ENCODE measurements at regions not wholly inside any gene's neighbourhood (a gene's known extent, or its start where the extent isn't known, plus 50 kb on each side); places are given as distances from the start of the nearest gene placed in this dataset.
"Not testable (repeated sequence)": the region's sequence is repeated elsewhere in the genome, so short reads cannot be mapped to it uniquely, and the experiment has no call there.

GRCh38 chr5:94102849-94103248 lies 361.4 kb upstream of the POU5F2 start:
- no peak for DNase-seq

GRCh38 chr5:94097384-94097783 lies 356.0 kb upstream of the POU5F2 start:
- not testable (repeated sequence) for DNase-seq

GRCh38 chr5:94094793-94095441 lies 353.5 kb upstream of the POU5F2 start:
- DNase-seq, result no peak

GRCh38 chr5:94093300-94093699 lies 351.9 kb upstream of the POU5F2 start:
- no peak for DNase-seq

- DNase-seq, result not testable (repeated sequence)
Observed at GRCh38 chr5:94086635-94087034, 345.2 kb upstream of the POU5F2 start.

DNA sequence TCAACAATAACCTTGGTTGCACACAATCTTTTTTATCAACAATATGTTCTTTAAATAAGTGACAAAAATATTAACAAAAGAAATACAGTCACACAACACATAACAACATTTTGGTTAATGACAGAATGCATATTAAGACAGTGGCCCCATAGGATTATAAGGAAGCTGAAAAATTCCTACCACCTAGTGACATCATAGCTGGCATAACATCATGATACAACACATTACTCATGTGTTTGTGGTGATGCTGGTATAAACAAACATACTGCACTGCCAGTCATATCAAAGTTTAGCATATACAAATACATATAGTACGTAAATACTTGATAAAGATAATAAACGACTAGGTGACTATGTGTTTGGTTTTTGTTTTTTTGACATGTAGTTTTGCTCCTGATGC lies 344.8 kb upstream of the POU5F2 start:
- DNase-seq, result no peak

- DNase-seq, result peak; percentile 72
Observed at GRCh38 chr5:94082405-94082804, 341.0 kb upstream of the POU5F2 start.

- DNase-seq, result no peak
Observed at GRCh38 chr5:94081088-94081487, 339.7 kb upstream of the POU5F2 start.

GRCh38 chr5:94080390-94080789 lies 339.0 kb upstream of the POU5F2 start:
- DNase-seq, result no peak

DNA sequence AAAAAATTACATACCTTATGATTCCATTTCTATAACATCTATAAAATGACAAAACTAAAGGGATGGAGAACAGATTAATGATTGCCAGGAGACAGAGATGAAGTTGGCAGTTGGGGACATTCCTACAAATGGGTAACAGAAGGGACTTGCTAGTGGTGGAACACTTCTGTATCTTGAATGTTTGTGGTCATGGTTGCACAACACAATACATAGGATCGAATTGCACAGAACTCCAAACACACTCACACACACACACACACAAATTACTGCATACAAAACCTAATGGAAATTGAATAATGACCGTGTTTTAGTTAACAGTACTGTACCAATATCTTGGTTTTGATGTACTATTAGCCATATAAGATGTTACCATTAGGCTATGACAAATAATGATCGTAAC lies 330.7 kb upstream of the POU5F2 start:
- DNase-seq, result no peak

GRCh38 chr5:94066437-94067207 lies 325.2 kb upstream of the POU5F2 start:
- no peak for DNase-seq

GRCh38 chr5:94064025-94064424 lies 322.6 kb upstream of the POU5F2 start:
- no peak for DNase-seq

DNA sequence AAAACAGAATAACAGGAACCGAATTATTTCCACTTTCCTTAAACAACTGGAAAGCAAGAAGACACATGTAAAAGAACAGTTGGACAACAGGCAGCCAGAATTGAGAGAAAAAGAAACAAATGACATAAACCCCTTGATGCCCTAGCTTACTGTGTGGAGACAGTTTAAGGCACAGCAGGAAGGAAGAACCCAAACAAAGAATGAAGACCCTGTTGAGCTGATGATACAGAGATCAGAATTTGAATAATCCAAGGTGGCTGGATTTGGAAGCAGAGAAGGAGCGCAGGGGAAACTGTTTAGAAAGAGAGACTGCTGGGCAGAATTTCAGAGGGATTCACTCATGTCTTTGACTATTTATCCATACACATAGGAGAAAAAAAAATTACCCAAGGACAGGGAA lies 316.3 kb upstream of the POU5F2 start:
- no peak for DNase-seq

GRCh38 chr5:94057217-94057616 lies 315.8 kb upstream of the POU5F2 start:
- DNase-seq, result no peak

- DNase-seq, result not testable (repeated sequence)
Observed at GRCh38 chr5:94049307-94049922, 308.0 kb upstream of the POU5F2 start.

DNA sequence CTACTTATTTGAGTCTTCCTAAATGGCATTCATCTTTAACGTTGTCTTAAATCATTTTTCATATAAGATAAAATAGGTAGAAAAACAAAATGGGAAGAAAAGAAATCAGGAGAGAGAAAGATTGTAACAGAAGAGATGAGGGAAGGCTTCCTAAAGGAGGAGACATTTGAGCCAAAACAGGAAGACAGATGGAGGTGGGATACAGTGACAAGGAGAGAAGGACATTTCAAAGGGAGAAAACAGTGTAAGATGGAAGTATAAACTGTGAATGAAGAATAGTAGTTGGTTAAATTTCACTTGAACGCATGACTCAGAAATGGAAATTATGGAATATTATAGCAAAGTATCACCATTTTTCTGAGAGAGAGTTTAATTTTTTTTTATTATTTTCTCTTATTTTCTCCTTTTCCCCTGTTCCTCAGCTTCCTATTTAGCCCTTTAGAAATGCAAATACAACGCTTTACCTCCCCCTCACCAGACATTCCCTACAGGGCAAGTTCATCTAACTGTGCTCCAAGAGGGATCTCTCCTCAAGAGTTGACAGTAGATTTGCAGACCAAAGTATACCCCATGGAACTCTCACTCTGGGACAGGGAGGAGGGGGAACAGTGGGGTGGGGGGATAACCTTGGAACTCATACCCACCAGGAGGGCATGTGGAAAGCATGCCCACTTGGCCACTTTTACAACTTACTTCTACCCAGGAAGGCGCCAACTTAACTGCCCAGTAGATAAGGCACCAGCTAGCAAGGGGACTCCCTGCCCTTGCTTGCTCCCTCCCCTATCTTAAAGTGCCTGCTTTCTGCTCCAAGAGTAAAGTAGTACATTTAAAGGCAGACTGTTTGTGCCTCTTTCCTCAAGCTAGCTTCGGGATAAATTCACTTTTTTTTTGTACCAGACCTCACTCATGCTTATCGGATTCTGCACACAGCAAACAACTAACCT lies 304.7 kb upstream of the POU5F2 start:
- DNase-seq, result no peak

- no peak for DNase-seq
Observed at GRCh38 chr5:94043311-94043710, 301.9 kb upstream of the POU5F2 start.

DNA sequence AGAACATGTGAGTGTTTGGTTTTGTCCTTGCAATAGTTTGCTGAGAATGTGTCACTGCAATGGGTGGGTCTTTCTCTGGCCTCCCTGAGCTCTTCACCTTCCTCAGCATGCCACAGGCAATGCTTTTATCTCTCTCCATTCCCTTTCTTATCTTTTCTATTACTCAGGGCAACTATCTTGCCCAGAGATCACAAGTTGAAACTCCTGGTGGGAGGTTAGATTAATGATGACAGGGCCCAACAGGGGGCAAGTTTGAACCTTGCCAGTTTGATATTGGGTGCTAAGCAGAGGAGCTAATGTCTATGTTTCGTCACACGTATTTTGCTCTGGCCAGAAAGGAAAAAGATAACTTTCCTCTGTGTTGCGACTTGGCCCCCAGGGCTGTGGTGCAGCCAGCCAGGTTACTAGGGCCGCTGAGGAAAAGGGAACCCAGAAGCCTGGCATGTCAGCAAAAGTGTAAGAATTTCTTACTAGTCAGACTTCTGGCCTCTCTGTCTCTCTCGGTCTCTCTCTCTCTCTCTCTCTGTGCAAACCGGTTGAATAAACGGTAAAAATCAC lies 299.3 kb upstream of the POU5F2 start:
- DNase-seq, result no peak

- DNase-seq, result no peak
Observed at GRCh38 chr5:94039101-94039500, 297.7 kb upstream of the POU5F2 start.

DNA sequence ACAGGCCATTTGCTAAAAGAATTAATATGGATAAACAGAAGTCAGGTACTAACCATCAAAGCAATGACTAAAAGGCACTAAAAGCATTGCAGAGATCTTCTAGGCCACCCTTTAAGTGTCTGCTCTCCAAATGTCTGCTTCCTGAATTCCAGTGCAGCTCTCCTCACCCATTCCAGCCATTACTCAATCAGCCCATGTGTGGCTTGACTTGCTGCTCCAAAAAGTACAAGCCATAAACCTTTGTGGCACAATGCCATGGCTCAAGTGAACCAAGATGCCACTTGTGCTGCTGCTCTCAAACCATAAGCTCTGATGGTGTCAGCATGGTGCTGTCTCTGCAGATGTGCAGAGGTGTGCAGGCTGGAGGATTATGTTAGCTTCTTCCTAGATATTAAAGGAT lies 290.2 kb upstream of the POU5F2 start:
- DNase-seq, result peak; percentile 28

- no peak for DNase-seq
Observed at GRCh38 chr5:94028001-94028400, 286.6 kb upstream of the POU5F2 start.

- DNase-seq, result no peak
Observed at GRCh38 chr5:94027145-94027544, 285.7 kb upstream of the POU5F2 start.

All from DMS79 treated with DMSO at 0.1 percent for 48 hours (cell line).